GM21423 (cell line): ENCODE measurements at regions not wholly inside any gene's neighbourhood (a gene's known extent, or its start where the extent isn't known, plus 50 kb on each side); places are given as distances from the start of the nearest gene placed in this dataset.
"Not testable (repeated sequence)": the region's sequence is repeated elsewhere in the genome, so short reads cannot be mapped to it uniquely, and the experiment has no call there.

Experiments
- ATAC-seq: cut with Tn5 transposase; IDR thresholded peaks from one replicate; pipeline ENCODE4 v1.9.1; 2021; ENCODE audit warnings: mild to moderate bottlenecking, moderate library complexity; ENCODE audit not compliant: unreplicated experiment

DNA sequence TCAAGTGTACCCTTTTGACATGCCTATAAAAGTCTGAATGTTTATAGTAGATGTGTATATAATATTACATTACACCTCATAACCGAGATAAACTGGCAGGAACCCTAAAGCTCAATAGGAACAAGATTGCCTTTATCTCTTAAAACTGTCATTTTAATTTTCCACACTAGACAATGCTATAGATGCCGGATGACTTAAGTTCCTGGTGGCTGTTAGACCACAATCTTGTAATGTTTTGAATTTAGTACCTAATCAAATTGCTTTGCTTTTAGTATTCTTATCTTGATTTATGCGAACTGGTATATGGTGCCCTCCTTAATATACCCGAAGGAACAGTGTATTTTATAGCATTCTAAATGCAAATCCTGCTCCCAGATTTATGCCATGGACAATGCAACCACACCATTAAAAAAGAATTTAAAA lies 1397.0 kb upstream of the ADGRL4 start:
- ATAC-seq: no peak

DNA sequence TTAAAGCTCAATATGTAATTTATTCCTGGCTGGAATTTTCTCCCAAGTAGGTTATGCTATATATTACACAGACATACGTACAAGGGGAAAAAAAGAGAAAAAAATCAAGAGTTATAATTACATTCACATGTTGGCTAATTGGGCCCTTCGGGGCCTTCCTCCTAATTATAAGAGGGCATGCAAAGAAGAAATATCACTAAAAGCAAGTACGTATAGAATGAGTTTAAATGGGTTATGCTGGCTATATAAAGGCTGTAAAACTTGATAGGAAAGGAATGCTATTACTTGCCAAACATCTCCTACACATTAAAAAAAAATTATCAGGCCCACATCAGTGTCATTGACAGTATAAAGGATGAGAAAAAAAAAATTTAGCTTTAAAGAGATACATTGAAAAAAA lies 1396.1 kb upstream of the ADGRL4 start:
- ATAC-seq: no peak

DNA sequence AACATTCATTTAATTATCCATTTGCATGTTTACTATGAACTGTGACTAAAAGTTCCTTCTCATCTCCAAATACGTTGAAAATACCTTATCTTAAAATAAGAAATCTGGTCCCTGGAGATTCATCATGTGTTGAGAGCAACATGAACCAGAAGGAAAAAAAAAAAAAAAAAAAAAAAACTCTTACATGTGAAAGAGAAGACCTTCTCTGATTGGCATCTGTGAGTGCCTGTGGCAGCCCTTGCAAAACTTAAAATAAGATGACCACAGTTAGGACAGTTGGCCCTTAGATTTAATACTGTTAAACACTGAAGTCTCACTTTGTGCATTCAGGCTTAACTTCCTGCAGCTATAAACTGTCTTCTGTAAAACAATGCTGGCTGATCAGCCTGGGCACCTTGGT lies 1395.2 kb upstream of the ADGRL4 start:
- no peak for ATAC-seq

DNA sequence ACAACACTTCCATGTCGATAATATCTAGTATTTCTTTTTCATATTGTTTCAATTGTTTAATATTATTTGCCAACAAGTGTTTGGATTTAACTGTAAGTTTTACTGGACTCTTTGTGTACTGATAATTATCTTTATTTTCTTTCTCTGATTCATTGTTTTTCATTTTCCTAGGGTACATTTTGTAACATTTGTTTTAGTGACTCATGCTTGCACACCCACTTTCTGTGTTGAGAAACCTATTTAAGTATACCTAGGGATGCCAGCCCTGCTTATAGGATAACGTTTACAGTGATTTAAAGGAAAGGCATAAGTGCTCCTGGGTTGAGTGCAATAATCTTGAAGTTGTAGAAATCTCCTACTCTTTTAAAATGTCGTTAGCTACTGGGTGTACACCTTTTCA lies 1386.0 kb upstream of the ADGRL4 start:
- ATAC-seq: no peak

DNA sequence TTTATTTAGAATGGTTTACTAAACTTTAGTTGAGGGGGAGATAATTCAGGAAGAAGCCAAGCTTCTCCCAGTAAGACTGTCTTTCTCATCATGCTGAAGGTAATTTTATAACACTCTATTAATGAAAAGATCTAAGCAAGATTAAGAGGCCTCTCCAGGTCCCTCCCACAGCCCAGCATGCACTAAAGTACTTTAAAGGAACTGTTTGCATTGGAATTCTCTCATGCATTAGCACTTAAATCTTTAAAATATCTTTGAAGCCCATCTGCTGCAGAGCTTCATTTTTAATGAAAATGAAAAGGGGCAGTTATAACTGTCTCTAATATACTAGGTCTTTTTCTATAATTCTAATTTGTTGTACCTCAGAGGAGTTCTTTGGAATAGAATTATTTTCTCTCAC lies 1379.1 kb upstream of the ADGRL4 start:
- ATAC-seq: no peak

DNA sequence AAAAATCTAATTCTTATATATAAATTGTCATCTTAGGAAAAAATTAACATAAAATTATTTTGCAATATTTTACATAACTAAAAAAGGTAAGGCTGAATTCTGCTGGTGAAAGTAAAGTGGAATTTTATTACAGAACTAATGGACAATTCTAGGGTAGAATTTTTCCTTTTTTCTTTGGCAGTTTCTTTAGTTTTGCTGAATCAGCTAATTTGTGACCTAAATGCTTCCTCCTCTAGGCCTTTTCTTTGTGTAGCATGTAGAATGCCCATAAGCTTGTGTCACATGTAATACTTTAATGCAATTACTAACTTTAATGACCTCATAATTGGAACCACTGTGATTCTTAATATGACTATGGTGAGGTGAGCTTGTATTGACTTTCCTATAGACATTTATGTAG lies 1378.4 kb upstream of the ADGRL4 start:
- no peak for ATAC-seq

DNA sequence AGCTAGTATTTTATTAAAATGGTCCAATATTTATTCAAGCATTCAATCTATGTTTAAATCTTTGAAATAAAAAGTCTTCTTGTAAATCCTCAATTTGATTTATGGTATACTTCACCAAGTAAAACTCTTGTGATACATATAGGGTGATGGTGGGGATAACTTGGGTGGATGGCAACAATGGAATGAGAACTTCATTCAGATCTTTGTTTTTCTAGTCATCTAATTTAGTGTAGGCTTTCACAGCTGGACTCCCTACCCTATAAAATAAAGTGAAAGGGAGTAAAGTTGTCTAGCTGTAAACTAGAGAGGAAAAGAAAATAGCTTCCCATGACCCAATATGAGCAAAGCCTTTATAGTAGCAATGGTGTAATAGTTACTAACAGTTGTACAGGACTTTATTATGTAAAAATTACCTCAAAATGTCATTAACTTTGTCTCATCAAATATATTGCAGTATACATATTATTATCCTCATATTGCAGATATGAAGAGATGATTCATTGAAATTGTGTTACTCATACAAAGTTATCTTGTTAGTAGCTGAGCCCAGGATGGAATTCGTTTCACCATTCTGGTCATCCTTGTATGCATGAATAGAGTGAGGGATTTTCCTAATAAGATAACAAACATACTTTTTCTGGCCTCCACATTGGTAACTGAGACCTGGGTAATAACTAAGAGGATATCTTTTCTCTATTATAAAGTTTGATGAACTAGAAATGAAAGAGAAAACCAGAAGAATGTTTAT lies 1377.7 kb upstream of the ADGRL4 start:
- no peak for ATAC-seq

DNA sequence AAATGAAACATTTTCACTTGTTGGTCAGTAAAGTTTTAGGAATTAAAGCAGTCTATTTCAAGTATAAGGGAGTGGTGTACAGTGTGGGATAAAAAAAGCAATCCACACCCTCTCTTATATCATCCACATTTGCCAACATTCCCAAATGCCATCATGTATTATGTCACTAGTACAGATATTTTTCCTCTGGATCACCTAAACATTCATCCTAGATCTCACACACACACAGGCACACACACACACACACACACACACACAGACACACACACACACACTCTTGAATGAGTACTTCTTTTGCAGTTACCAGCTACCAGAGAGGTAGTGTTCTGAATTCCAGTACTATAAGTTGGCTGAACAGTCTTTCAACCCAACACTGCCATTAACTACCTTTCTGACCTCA lies 1369.1 kb upstream of the ADGRL4 start:
- no peak for ATAC-seq

DNA sequence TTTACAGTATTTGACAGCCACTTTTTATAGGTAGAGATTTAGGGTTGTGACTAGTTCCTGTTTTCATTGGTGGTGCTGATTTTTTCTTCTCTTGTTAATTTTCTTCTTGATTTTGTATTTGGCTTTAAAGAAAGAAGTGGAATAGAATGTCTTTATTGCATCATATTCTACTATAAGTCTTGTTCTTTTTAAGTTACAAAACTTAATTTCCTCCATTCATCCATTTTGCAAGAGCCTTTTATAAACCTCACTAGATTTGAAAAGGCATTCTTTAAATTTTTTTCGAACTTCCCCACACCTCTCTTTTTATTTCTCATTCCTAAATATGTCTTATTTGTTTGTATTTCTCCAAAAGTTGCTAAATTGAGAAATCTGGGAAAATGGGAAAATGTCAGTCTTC lies 1368.6 kb upstream of the ADGRL4 start:
- ATAC-seq: no peak

DNA sequence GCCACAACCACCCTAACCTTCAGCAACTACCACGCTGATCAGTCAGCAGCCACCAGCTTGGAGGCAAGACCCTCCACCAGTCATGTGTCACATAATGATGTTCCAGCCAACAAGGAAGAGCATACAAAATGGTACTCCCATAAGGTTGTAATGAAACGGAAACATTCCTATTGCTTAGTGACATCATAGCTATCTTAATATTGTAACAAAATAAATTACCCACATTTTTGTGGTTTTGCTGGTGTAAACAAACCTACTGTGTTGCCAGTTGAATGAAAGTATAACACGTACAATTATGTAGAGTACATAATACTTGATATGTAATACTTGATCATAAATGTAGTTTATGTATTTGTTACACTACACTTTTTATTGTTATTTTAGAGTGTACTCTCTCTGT lies 1363.2 kb upstream of the ADGRL4 start:
- no peak for ATAC-seq

DNA sequence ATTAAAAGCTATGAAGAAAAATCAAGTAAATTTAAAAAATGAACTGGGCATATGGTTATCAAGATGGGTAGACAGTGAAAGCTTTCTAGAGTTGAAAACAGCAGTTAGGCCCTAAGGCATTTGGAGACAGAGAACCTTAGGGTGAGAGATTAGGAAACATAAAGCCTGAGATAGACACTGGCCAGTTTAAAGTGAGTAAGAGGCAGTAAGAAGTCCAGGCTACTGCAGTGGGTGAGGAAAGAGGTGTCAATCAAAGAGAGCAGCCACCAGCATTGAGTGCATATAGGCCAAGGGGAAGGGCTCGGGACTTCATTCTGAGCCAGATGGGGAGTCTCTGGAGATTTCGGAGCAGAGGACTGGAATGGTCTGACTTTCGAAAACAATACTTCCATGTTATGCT lies 1360.5 kb upstream of the ADGRL4 start:
- no peak for ATAC-seq

DNA sequence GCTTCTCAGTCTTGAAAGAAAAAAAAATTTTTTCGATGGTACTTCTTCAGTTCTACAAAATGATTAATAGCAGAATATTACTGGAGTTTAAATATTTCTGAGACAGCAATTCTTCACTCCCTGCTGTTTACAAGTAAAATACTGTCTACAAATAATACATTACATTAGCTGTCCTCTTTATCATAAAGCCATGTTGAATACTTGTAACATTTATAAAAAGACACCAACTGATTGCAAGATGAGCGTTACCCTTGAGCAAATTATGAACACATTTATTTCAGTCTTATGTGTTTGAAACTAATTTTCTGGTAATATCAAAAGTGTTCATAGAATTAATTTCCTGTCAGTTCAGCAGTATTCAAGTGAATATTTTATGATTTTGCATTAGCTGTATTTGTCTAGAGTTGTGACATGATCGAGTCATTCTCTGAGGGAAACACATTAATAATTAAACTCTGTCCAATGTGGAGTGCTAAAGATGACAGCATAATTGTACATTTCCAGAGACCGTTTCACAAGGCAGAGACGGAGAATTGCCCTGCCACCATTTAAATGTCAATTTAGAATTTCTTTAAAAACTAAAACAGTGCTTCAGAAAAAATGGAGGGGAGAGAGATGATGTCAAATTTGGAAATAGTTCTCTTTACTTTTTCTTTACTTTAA lies 1359.0 kb upstream of the ADGRL4 start:
- no peak for ATAC-seq

DNA sequence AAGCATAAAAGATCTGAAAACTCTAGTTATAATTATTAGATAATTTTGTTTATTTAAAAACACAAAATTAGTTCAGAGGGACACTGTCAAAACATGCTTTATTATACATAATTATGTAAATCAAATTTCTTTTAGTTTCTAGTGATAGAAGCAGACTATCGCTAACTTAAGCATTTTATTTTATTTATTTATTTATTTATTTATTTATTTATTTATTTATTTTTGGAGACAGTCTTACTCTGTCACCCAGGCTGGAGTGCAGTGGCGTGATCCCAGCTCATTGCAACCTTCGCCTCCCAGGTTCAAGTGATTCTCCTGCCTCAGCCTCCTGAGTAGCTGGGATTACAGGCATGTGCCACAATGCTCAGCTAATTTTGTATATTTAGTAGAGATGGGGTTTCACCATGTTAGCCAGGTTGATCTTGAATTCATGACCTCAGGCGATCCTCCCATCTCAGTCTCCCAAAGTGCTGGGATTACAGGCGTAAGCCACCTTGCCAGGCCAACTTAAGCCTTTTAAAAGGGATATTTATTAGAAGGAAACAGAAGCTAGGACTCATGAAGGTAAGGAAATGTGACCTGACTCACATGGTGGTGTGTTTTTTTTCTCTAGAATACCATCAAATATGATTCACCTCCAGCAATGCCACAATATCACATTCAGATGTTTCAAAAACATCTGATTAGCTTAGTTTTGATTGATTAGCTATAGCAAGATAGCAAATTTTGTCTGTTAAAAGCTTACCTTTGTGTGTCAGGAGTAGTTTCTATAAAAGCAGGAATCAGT lies 1357.4 kb upstream of the ADGRL4 start:
- no peak for ATAC-seq

DNA sequence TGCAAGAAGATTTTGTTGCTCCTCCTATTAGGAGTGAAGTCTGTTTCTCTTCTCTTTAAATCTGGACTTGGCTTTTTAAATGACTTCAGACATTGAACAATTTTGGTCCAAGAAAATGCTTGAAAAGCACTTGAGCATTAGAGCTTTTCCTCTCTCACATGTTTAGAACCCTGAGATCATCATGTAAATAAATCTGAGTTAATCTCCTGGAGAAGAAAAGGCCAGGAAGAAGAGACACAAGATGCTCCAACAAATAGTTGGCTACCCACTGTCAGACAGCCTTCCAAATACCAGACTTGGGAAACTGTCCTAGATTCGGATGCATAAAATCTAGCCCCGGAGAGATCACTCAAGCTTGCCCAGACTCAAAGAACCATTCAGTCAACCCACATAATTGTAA lies 1353.1 kb upstream of the ADGRL4 start:
- ATAC-seq: no peak

DNA sequence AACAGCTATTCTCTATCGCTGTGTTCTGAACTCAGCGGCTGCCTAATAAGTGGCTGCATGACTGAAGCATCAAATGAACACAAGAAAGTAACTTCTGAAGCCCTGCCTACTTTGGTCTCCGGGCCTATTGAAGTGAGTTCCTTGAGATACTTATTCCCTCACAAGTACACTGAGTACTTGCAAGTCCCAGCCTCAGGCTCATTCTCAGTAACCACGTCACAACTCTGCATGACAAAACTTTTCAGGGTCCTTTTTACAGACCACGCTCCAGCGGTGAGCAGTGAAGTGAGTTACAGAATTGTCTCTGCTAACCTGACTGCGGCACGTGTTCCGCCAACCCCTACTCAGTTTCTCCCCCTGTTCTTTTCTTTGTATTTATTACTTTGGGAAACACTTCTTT lies 1342.7 kb upstream of the ADGRL4 start:
- ATAC-seq: no peak

DNA sequence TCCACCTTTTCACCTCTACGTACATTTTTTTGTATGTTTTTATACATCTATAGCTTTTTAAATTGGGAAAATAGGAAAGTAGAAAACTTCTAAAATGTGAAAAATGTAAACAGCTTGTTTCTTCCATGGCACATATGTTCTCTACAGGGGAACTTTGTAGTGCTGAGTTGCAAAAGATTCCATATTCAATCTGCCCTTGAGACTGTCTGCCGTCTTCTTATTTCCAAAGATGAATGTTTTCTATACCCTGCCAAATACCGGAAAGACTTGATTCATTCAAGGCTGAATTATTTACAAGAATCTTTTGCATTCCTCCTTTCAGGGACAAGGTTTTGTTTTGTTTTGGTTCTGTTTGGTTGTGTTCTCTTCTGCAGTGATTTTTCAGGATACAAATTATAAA lies 1334.5 kb upstream of the ADGRL4 start:
- ATAC-seq: no peak

DNA sequence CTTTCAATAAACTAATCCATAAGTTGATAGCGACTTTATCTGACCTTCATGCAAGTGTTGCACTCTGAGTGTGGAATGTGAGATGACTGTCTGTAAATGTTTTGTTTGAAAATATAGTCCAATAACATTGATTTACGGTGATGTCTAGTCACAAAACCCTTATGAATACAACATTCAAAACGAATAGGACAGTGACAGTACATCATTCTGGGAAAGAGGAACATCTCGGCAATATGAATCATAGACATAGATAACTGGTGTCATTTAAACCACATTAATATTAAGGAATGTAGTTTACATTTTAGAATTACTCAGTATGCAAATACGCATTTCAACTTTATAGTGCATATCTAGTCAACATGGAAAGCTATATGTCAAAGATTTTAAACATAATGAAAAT lies 1311.6 kb upstream of the ADGRL4 start:
- ATAC-seq: no peak

DNA sequence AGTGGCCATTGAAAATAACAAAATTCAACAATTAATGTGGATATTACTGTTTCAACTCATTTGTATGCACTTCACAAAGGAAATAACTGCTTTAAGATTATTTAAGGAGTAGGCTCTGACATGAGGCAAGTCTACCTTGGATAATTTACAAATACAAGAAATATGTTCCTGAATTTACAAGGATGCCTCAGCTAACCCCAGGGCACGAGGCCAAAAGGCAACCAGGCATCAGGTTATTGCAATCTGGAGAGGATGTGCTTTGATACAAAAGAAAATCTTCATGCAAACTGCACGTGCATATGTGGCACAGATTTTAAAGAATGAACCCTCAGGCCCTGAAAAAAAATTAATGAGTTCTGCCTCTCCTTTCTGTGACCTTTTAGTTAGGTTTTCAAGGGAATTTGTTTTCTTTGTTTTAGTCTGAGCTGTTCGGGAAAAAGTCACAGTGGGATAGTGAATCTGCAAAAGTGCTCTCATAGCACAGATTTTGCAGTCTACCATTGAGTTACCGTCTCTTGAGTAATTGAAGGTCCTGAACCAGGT lies 1304.2 kb upstream of the ADGRL4 start:
- ATAC-seq: no peak

DNA sequence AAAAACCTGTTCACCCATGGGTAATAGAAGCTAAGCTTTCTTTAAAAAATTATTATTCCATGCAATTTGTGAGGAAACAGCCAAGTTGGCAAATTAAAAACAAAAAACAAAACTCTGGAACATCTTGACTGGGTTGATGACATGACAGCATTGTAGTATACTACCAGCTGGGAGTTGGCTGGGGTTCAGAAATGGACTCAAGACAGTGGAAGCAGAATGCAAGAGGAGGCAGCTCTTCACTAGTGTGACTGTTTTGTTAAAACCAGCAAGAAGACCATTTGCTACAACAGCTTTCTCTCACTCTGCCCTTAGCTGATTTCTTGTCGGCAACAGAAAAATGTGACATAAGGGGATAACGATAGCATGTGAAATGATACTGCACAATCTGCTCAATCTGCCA lies 1298.9 kb upstream of the ADGRL4 start:
- no peak for ATAC-seq

DNA sequence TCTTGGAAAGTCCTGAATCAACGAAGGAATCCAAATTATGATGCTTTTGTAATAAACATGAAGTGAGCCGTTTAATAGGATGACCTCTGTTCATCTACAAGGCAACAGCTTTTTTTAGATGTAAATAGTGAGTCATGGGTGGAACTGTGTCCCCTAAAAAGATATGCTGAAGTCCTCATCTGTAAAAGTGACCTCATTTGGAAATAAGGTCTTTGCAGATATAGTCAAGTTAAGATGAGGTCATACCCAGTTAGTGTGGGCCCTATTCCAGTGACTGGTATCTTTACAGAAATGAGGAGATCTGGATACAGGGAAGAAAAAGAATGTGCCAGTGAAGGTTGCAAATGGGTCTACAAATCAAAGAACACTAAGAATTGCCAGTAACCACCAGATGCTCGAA lies 1287.3 kb upstream of the ADGRL4 start:
- ATAC-seq: no peak

DNA sequence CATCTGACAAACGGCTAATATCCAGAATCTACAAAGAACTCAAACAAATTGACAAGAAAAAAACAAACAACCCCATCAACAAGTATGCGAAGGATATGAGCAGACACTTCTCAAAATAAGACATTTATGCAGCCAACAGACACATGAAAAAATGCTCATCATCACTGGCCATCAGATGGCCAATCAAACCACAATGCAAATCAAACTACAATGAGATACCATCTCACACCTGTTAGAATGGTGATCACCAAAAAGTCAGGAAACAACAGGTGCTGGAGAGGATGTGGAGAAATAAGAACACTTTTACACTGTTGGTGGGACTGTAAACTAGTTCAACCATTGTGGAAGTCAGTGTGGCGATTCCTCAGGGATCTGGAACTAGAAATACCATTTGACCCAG lies 1282.2 kb upstream of the ADGRL4 start:
- ATAC-seq: not testable (repeated sequence)

DNA sequence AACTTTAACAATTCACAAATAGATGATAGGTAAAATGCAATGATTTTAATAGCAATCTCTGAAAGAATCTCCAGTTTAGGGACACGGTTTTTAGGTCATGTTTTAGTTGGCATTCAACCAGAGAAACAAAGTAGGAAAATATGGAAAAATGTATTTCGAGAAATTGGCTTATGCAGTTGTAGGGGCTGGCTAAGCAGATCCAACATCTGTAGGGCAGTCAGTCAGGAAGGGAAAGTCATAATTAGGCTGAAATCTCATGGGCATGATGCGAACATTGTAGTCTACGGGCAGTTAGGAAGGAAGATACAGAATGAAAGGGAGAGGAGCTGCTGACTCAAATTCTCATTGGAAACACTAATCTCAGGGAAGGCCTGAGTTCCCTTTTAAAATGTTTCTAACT lies 1276.0 kb upstream of the ADGRL4 start:
- ATAC-seq: no peak
